Karpas-422 (cell line): ENCODE measurements at regions not wholly inside any gene's neighbourhood (a gene's known extent, or its start where the extent isn't known, plus 50 kb on each side); places are given as distances from the start of the nearest gene placed in this dataset.

Experiments
- DNase-seq: peaks from one replicate; pipeline ENCODE4 v3.0.0-alpha.2; 2015
- H2AFZ ChIP-seq: fragments of 200-600 bp; sonication (generic); 2 replicates; pipeline ENCODE4 v1.6.1; 2014; ENCODE audit warnings: antibody characterized with exemption, low read length, mixed read lengths
- H3K27ac ChIP-seq: fragments of 200-600 bp; sonication (generic); 2 replicates; pipeline ENCODE4 v1.5.1; 2014; ENCODE audit warnings: mild to moderate bottlenecking, low read length, moderate library complexity
- H3K27me3 ChIP-seq: fragments of 200-600 bp; sonication (generic); 2 replicates; pipeline ENCODE4 v1.6.1; 2014; ENCODE audit warnings: low read length, mixed read lengths
- H3K36me3 ChIP-seq: fragments of 200-600 bp; sonication (generic); 2 replicates; pipeline ENCODE4 v1.6.1; 2014; ENCODE audit warnings: low read length, mixed read lengths; ENCODE audit not compliant: insufficient read depth
- H3K4me1 ChIP-seq: fragments of 200-600 bp; sonication (generic); 2 replicates; pipeline ENCODE4 v1.6.1; 2014; ENCODE audit warnings: mild to moderate bottlenecking, low read length, mixed read lengths
- H3K4me2 ChIP-seq: fragments of 200-600 bp; sonication (generic); 2 replicates; pipeline ENCODE4 v1.6.1; 2014; ENCODE audit warnings: low read length, low read depth, mild to moderate bottlenecking; ENCODE audit not compliant: poor library complexity, severe bottlenecking
- H3K4me3 ChIP-seq: fragments of 200-600 bp; sonication (generic); 2 replicates; pipeline ENCODE4 v1.5.1; 2014; ENCODE audit warnings: mild to moderate bottlenecking, antibody characterized with exemption, low read length, mixed read lengths
- H3K79me2 ChIP-seq: fragments of 200-600 bp; sonication (generic); 2 replicates; pipeline ENCODE4 v1.6.1; 2014; ENCODE audit warnings: mild to moderate bottlenecking, low read length, mixed read lengths
- H3K9ac ChIP-seq: fragments of 200-600 bp; sonication (generic); 2 replicates; pipeline ENCODE4 v1.6.0; 2014; ENCODE audit warnings: low read length
- H3K9me2 ChIP-seq: fragments of 200-600 bp; sonication (generic), shearing (Covaris generic); replicated peaks from 2 replicates; pipeline ENCODE4 v1.6.0; 2014; ENCODE audit warnings: mild to moderate bottlenecking, low read length, moderate library complexity; ENCODE audit not compliant: insufficient read depth
- H3K9me3 ChIP-seq: fragments of 300-700, 200-600 bp; sonication (generic); 2 replicates; pipeline ENCODE4 v1.6.1; 2014; ENCODE audit warnings: low read length, mixed read lengths
- H4K20me1 ChIP-seq: fragments of 200-600 bp; sonication (generic); 2 replicates; pipeline ENCODE4 v1.6.1; 2014; ENCODE audit warnings: mild to moderate bottlenecking, antibody characterized with exemption, low read length, low read depth; ENCODE audit not compliant: insufficient read depth

- Histone ChIP-seq H3K9ac (no peak overlapping the region), H3K9me2 (no peaks in the 10 kb centered on the region), H3K4me3 (no peak overlapping the region), H2AFZ (no peak overlapping the region), H3K9me3 (no peaks in the 10 kb centered on the region), H4K20me1 (no peaks in the 10 kb centered on the region), H3K79me2 (no peaks in the 10 kb centered on the region), H3K27ac (no peak overlapping the region), H3K36me3 (no peaks in the 10 kb centered on the region), H3K4me1 (no peaks in the 10 kb centered on the region), H3K27me3 (no peaks in the 10 kb centered on the region), H3K4me2 (no peak overlapping the region)
- DNase-seq: no peak
Observed at GRCh38 chr13:111853721-111854120, 213.2 kb upstream of the SOX1 start.

GRCh38 chr13:111854403-111854802 is 212.5 kb upstream of the SOX1 start:
- Histone ChIP-seq H2AFZ (no peak overlapping the region), H4K20me1 (no peaks in the 10 kb centered on the region), H3K4me2 (no peak overlapping the region), H3K27me3 (no peaks in the 10 kb centered on the region), H3K9me2 (no peaks in the 10 kb centered on the region), H3K36me3 (no peaks in the 10 kb centered on the region), H3K4me3 (no peak overlapping the region), H3K9ac (no peak overlapping the region), H3K79me2 (no peaks in the 10 kb centered on the region), H3K9me3 (no peaks in the 10 kb centered on the region), H3K27ac (no peak overlapping the region), H3K4me1 (no peaks in the 10 kb centered on the region)
- no peak for DNase-seq

- Histone ChIP-seq H3K4me2 (no peak overlapping the region), H3K27ac (no peak overlapping the region), H3K4me3 (no peak overlapping the region), H3K27me3 (no peaks in the 10 kb centered on the region), H3K9me3 (no peaks in the 10 kb centered on the region), H2AFZ (no peak overlapping the region), H3K4me1 (no peaks in the 10 kb centered on the region), H4K20me1 (no peaks in the 10 kb centered on the region), H3K9me2 (no peaks in the 10 kb centered on the region), H3K79me2 (no peaks in the 10 kb centered on the region), H3K9ac (no peak overlapping the region), H3K36me3 (no peaks in the 10 kb centered on the region)
- DNase-seq: no peak
Observed at GRCh38 chr13:111855191-111855590, 211.8 kb upstream of the SOX1 start.

- no peak overlapping the region for H3K4me2 ChIP-seq
- no peaks in the 10 kb centered on the region for H3K4me1 ChIP-seq
- no peak overlapping the region for H2AFZ ChIP-seq
- no peaks in the 10 kb centered on the region for H4K20me1 ChIP-seq
- H3K27me3 ChIP-seq: no peaks in the 10 kb centered on the region
- no peaks in the 10 kb centered on the region for H3K9me3 ChIP-seq
- no peaks in the 10 kb centered on the region for H3K36me3 ChIP-seq
- H3K4me3 ChIP-seq: no peak overlapping the region
- H3K27ac ChIP-seq: no peak overlapping the region
- H3K9ac ChIP-seq: no peak overlapping the region
- no peaks in the 10 kb centered on the region for H3K79me2 ChIP-seq
- no peaks in the 10 kb centered on the region for H3K9me2 ChIP-seq
- no peak for DNase-seq
Observed at GRCh38 chr13:111855786-111856185, 211.2 kb upstream of the SOX1 start.

GRCh38 chr13:111856571-111856970 is 210.4 kb upstream of the SOX1 start:
- no peak for DNase-seq
- no peaks in the 10 kb centered on the region for H3K4me1 ChIP-seq
- no peak overlapping the region for H3K27ac ChIP-seq
- H3K4me2 ChIP-seq: no peak overlapping the region
- no peaks in the 10 kb centered on the region for H3K9me2 ChIP-seq
- H3K9ac ChIP-seq: no peak overlapping the region
- no peaks in the 10 kb centered on the region for H3K36me3 ChIP-seq
- H3K79me2 ChIP-seq: no peaks in the 10 kb centered on the region
- H3K27me3 ChIP-seq: no peaks in the 10 kb centered on the region
- H4K20me1 ChIP-seq: no peaks in the 10 kb centered on the region
- no peak overlapping the region for H2AFZ ChIP-seq
- H3K4me3 ChIP-seq: no peak overlapping the region
- H3K9me3 ChIP-seq: no peaks in the 10 kb centered on the region

GRCh38 chr13:111857336-111857735 is 209.6 kb upstream of the SOX1 start:
- Histone ChIP-seq H3K9me3 (no peaks in the 10 kb centered on the region), H3K79me2 (no peaks in the 10 kb centered on the region), H3K9ac (no peak overlapping the region), H3K27ac (no peak overlapping the region), H3K9me2 (no peaks in the 10 kb centered on the region), H3K36me3 (no peaks in the 10 kb centered on the region), H3K27me3 (no peaks in the 10 kb centered on the region), H4K20me1 (no peaks in the 10 kb centered on the region), H3K4me2 (no peak overlapping the region), H3K4me1 (no peaks in the 10 kb centered on the region), H3K4me3 (no peak overlapping the region), H2AFZ (no peak overlapping the region)
- no peak for DNase-seq

- no peak for DNase-seq
- Histone ChIP-seq H3K27me3 (no peaks in the 10 kb centered on the region), H3K9me3 (no peaks in the 10 kb centered on the region), H3K79me2 (no peaks in the 10 kb centered on the region), H3K9ac (no peak overlapping the region), H3K4me2 (no peak overlapping the region), H4K20me1 (no peaks in the 10 kb centered on the region), H3K27ac (no peak overlapping the region), H3K4me1 (no peaks in the 10 kb centered on the region), H3K9me2 (no peaks in the 10 kb centered on the region), H2AFZ (no peak overlapping the region), H3K4me3 (no peak overlapping the region), H3K36me3 (no peaks in the 10 kb centered on the region)
Observed at GRCh38 chr13:111857846-111858560, 208.9 kb upstream of the SOX1 start.

- DNase-seq: no peak
- Histone ChIP-seq H3K4me2 (no peak overlapping the region), H3K9ac (no peak overlapping the region), H4K20me1 (no peaks in the 10 kb centered on the region), H2AFZ (no peak overlapping the region), H3K79me2 (no peaks in the 10 kb centered on the region), H3K9me2 (no peaks in the 10 kb centered on the region), H3K4me3 (no peak overlapping the region), H3K27ac (no peak overlapping the region), H3K36me3 (no peaks in the 10 kb centered on the region), H3K9me3 (no peaks in the 10 kb centered on the region), H3K4me1 (no peaks in the 10 kb centered on the region), H3K27me3 (no peaks in the 10 kb centered on the region)
Observed at GRCh38 chr13:111858571-111858970, 208.4 kb upstream of the SOX1 start.
